ENCODE measurements at regions not wholly inside any gene's neighbourhood (a gene's known extent, or its start where the extent isn't known, plus 50 kb on each side); places are given as distances from the start of the nearest gene placed in this dataset.
"Not testable (repeated sequence)": the region's sequence is repeated elsewhere in the genome, so short reads cannot be mapped to it uniquely, and the experiment has no call there.

- ATAC-seq: no peak
- Histone ChIP-seq H3K27ac (no peak overlapping the region), H3K36me3 (ENCODE audit: insufficient read depth in 1 of 2, low read depth in 1 of 2) (no peaks in the 10 kb centered on the region), H3K9me3 (no peaks in the 10 kb centered on the region), H3K27me3 (ENCODE audit: insufficient read depth in 3 of 3, low read length in 2 of 3) (peaks cover 0 to 9% (median 8%) of the 10 kb centered on the region in 3 donors), H3K4me1 (no peaks in the 10 kb centered on the region), H3K4me3 (no peak overlapping the region)
- intact Hi-C loops (cut with DNase I): no loop called here
- no peak for DNase-seq
- 43 to 55% (median 47%) methylated on average over 13 of the region's 13 CpGs for WGBS, 3 donors
- no peak for TF ChIP-seq CTCF (IDR thresholded peaks at IDR 0.05)
Measured at GRCh38 chr20:47907031-47907675, 121.9 kb upstream of the SULF2 start.

GRCh38 chr20:47906348-47906660 is 121.0 kb upstream of the SULF2 start:
- 72 to 75% (median 74%) methylated on average over 12 of the region's 12 CpGs for WGBS, 3 donors
- no peak overlapping the region for H3K4me3 ChIP-seq
- intact Hi-C loops (cut with DNase I): no loop called here
- H3K9me3 ChIP-seq: no peaks in the 10 kb centered on the region
- H3K4me1 ChIP-seq: no peaks in the 10 kb centered on the region
- H3K36me3 ChIP-seq (ENCODE audit: insufficient read depth in 1 of 2, low read depth in 1 of 2): no peaks in the 10 kb centered on the region
- ATAC-seq: no peak
- TF ChIP-seq CTCF (IDR thresholded peaks at IDR 0.05): no peak
- no peak overlapping the region for H3K27ac ChIP-seq
- no peak for DNase-seq
- H3K27me3 ChIP-seq (ENCODE audit: insufficient read depth in 3 of 3, low read length in 2 of 3): peaks cover 0 to 8% (median 7%) of the 10 kb centered on the region in 3 donors

- Histone ChIP-seq H3K4me3 (no peak overlapping the region), H3K36me3 (ENCODE audit: insufficient read depth in 1 of 2, low read depth in 1 of 2) (no peaks in the 10 kb centered on the region), H3K9me3 (no peaks in the 10 kb centered on the region), H3K27ac (no peak overlapping the region), H3K4me1 (no peaks in the 10 kb centered on the region), H3K27me3 (ENCODE audit: insufficient read depth in 3 of 3, low read length in 2 of 3) (peaks cover 0 to 8% (median 7%) of the 10 kb centered on the region in 3 donors)
- 68 to 76% (median 72%) methylated on average over 16 to 18 of the region's 18 CpGs for WGBS, 3 donors
- DNase-seq: no peak
- TF ChIP-seq CTCF (IDR thresholded peaks at IDR 0.05): no peak
- intact Hi-C loops (cut with DNase I): no loop called here
- no peak for ATAC-seq
Measured at GRCh38 chr20:47905628-47906347, 120.5 kb upstream of the SULF2 start.

- H3K27ac ChIP-seq; ATAC-seq; H3K27me3 ChIP-seq (ENCODE audit: insufficient read depth in 3 of 3, low read length in 2 of 3); H3K4me1 ChIP-seq; H3K9me3 ChIP-seq; H3K4me3 ChIP-seq; H3K36me3 ChIP-seq (ENCODE audit: insufficient read depth in 1 of 2, low read depth in 1 of 2); DNase-seq; intact Hi-C loops (cut with DNase I): not testable (repeated sequence)
- 16 to 51% (median 40%) methylated on average over 2 to 3 of the region's 3 CpGs for WGBS, 3 donors
Measured at GRCh38 chr20:47903009-47903408, 117.7 kb upstream of the SULF2 start.

- not testable (repeated sequence) for H3K9me3 ChIP-seq; H3K27me3 ChIP-seq (ENCODE audit: insufficient read depth in 3 of 3, low read length in 2 of 3); H3K27ac ChIP-seq; H3K4me1 ChIP-seq; H3K4me3 ChIP-seq; H3K36me3 ChIP-seq (ENCODE audit: insufficient read depth in 1 of 2, low read depth in 1 of 2); ATAC-seq; DNase-seq
- WGBS, 3 donors: no CpG with 5 or more reads among the region's 7 CpGs
- intact Hi-C loops (cut with DNase I): loop anchor here in 1 of 2 donors (5.0 kb wide), 1 partner anchor 57 kb away; no protein-coding TSS in a partner anchor
Measured at GRCh38 chr20:47899313-47899712, 114.0 kb upstream of the SULF2 start.
